T1000 (cell line): ENCODE measurements at regions not wholly inside any gene's neighbourhood (a gene's known extent, or its start where the extent isn't known, plus 50 kb on each side); places are given as distances from the start of the nearest gene placed in this dataset.
A peak's percentile ranks its signal among the peaks of the same experiment; 100 is the strongest.

Source experiments
- DNase-seq: peaks from one replicate; lab custom pipeline; 2025; ENCODE audit warnings: mixed read lengths; lab: John Stamatoyannopoulos, UW

DNA sequence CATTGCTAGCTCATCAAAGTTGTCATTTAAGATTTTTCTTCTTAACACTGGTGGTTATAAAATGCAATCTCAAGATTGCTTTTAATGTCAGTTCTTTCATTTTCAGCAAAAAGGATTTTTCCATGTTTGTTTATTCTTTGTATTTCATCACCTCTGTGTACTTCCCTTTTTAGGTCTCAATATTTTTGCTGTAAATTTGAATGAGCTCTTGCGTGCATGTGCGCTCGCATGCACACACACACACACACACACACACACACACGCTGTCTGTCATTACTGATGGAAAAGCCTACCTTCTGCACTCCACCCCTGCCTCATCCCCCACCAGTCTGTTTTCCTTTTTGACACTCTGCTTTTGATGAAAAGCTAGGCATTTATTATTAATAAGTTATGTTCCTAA lies 85.3 kb upstream of the FYN start:
- no peak for DNase-seq

DNA sequence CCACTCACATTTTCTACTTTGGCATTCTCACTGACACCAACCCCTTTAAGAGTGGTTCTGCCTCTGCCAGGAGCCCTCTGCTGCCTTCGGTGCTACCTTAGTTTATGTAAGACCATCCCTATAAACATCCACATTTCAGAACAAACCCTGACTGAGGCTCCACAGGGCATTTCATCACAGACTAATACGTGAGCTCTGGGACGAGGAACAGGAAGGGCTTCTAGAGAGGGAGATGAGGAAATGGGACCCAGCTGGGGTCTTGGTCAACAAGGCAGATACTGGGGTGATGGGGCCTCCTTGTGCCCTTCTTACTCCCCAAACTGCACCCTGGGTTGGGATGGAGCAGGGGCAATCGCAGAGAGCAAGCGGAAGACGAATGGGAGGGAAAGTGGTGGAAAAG lies 86.5 kb upstream of the FYN start:
- no peak for DNase-seq

DNA sequence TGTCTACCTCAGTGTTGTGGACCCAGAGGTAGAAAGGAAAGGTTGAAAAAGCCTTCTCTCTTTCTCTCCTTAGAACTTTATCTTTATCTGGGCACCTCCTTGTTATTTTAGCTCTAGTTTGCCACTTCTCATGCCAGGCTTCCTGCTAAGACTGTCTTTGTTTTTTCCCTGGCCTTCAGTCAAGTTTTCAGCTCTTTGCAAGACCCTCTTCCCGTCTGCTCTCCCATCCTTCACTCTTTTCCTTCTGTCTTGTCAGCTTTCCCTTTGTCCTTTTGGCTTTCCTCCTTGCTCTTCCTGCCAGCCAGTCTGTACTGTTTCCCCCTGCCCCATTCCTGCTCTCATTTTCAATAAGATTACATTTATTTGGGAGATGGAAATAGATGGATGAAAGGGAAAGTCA lies 86.8 kb upstream of the CCN6 start:
- no peak for DNase-seq

DNA sequence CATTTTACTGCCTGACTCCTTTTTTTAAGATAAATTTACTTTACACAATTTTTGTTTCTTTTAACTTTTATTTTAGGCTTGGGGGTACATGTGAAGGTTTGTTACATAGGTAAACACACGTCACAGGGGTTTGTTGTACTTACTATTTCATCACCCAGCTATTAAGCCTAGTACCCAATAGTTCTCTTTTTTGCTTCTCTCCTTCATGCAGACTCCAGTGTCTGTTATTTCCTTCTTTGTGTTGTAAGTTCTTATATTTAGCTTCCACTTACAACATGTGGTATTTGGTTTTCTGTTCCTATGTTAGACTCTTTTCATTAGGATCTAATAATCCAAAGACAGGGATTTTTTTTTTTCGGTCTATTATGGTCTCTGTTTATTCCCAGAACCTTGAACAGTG lies 83.5 kb upstream of the CCN6 start:
- DNase-seq: no peak

GRCh38 chr6:111971181-111971841 lies 82.6 kb upstream of the CCN6 start:
- DNase-seq: no peak

- no peak for DNase-seq
These were observed 81.9 kb upstream of the CCN6 start for GRCh38 chr6:111971866-111972532.

DNA sequence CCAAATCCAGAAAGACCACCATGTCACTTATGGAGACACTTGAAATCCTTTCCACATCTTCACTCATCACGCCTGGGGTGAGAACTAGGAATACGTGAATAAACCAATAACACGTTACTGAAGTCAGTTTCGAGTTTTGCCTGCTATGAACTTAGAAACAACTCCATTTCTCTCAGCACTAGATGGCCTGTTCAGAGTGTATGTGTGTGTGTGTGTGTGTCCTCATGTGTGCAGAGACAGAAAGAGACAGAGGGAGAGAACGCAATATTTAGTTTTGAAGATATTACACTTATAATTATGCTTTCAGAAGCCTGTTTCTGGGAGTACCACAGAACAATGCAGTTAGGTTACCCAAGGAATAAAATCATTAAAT lies 81.2 kb upstream of the CCN6 start:
- no peak for DNase-seq

DNA sequence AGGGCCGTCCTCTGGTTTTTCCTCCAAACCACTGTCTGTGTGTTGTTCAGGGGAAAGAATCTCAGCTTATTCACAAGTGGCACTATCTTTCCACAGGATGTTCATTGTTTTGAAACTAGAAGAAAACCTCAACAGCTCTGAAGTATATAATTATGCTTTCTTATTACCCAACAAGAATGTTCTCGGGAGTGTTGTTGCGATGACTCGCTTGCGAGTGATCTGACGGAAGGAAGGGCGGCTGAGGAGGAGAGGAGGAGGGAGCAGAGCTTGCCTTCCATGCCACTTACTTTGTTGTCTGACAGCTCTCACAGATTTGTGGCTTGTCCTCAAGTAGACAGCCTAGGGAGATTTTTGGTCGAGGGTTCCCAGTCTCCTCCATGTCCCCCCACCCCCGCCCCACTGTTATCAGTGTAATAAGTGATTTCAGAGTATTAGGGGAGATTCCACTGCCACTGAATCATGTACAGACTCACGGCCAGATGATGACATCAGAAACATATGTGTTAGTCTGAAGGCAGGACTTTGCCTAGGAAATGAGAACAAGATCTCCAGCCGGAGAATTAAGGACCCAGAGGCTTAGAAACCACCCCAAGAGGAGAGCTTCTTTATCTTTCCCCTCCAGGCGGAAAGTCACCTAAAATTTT lies 80.7 kb upstream of the CCN6 start:
- DNase-seq: peak; percentile 45

GRCh38 chr6:111973927-111974639 lies 79.8 kb upstream of the CCN6 start:
- DNase-seq: no peak

DNA sequence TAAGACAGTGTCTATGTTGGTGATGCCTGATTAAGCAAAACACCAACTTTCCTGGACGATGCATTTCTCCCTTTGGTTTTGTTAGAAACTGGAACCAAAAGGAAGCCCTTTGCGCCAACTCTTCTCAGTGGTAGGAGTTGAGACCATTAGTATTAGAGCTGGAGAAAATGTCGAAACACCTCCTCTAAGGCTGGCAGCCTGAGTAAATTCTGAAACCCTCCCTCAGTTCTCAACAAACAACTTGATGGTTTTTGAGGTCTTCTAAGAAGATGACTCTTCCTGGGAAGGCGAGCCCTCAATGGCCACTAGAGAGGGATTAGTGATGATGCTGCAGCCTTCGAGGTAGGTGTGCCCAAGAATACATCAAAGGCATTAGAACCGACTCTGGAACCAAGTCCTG lies 78.4 kb upstream of the CCN6 start:
- DNase-seq: no peak

DNA sequence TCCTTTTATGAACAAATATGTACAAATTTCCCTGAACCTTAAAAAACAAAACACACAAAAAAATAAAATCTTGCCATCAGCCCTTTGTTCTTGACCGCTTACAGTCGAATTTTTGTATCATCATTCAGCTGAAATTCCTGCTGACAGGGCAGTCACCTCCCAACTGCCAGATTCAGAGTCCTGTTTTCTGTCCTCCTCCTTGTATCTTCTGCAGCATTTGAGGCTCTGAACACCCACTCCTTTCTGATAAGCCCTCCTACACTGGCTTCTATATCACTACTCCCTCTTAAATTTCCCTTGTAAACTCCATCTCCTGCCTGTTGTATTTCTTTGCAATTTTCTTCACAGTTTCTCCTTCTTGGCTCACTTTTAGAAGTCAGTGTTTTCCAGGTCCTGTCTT lies 77.8 kb upstream of the CCN6 start:
- no peak for DNase-seq

- no peak for DNase-seq
These were observed 75.3 kb upstream of the CCN6 start for GRCh38 chr6:111978532-111979149.

GRCh38 chr6:111979633-111980032 lies 74.3 kb upstream of the CCN6 start:
- DNase-seq: no peak

GRCh38 chr6:111980143-111980542 lies 73.8 kb upstream of the CCN6 start:
- no peak for DNase-seq

GRCh38 chr6:111980971-111981840 lies 72.7 kb upstream of the CCN6 start:
- no peak for DNase-seq

DNA sequence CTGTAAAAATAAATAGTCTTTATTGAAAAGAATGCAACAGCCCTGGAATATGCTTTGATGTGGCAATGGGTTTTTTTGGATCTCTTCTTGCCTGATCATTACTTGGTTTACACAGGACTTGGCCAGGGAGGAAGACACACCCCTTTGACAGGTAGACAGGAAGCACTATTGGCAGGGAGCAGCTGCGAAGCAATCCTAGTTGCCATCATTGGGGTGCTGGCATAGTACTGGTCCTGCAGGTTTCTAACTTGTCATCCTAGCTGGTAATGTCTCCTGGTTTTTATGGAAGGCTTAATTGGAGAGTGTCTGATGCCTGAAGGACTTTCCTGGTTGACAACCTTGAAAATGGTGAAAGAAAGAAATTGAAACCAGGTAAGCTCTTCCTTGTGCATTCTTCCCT lies 71.2 kb upstream of the CCN6 start:
- no peak for DNase-seq

DNA sequence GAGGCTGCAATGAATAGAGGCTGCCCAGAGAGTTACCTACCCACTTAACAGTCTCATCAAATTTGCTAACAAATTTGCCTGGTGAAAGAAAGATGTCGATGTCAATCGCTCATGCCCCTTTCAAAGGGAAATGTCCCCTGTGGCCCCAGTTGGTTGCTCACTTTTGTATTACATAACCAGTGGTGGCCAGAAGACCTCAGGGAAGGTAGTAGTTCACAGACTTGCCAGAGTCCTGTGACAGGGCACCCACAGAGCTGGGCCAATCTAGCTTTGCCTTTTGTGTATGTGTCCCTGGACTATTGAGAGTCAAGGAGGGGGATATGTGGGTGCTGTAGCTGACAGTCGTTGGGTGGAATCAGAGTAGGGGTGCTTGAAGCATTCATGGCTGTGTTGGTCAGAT lies 70.7 kb upstream of the CCN6 start:
- no peak for DNase-seq

- DNase-seq: no peak
These were observed 69.8 kb upstream of the CCN6 start for GRCh38 chr6:111984081-111984480.

- DNase-seq: no peak
These were observed 69.2 kb upstream of the CCN6 start for GRCh38 chr6:111984516-111985201.

GRCh38 chr6:111985202-111985731 lies 68.6 kb upstream of the CCN6 start:
- peak; percentile 17 for DNase-seq

DNA sequence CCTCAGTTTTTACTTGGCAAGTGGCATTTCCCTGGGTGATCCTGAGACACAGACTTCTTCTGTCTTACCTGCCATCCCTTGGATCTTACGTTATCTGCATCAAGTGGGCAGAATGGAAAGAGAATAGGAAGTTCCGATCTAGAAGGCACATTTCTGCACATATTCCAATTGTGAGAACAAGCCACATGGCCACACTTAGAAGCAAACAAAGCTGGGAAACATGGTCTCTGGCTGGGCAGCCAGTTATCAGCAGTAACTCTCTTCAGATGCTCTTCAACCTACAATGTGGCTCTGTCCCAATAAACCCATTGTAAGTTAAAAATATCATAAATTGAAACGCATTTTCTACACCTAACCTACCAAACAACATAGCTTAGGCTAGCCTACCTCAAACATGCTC lies 67.3 kb upstream of the CCN6 start:
- DNase-seq: no peak
